Medulla oblongata (tissue), 1 donor: ENCODE measurements at regions not wholly inside any gene's neighbourhood (a gene's known extent, or its start where the extent isn't known, plus 50 kb on each side); places are given as distances from the start of the nearest gene placed in this dataset.

Experiments
- DNase-seq: peaks from one replicate; pipeline ENCODE4 v3.0.0-alpha.2; 2015; ENCODE audit errors: extremely low spot score

DNA sequence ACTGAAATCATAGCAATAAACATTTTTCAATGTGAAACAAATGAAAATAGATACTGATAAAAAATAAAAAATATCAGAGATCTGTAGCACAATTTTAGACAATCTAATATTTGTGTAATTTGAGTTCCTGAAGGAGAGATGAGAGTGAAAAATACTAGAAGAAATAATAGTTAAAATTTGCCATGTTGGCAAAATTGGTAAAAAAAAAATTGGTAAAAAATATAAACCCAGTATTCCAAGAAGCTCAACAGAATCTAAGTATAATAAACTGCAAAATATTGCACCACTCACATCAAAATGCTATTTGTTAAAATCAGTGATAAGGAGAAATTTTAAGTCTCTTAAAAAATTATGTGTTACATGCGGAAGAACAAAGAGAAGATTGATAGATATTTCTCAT lies 1680.7 kb downstream of the PCDH7 start:
- DNase-seq: no peak

DNA sequence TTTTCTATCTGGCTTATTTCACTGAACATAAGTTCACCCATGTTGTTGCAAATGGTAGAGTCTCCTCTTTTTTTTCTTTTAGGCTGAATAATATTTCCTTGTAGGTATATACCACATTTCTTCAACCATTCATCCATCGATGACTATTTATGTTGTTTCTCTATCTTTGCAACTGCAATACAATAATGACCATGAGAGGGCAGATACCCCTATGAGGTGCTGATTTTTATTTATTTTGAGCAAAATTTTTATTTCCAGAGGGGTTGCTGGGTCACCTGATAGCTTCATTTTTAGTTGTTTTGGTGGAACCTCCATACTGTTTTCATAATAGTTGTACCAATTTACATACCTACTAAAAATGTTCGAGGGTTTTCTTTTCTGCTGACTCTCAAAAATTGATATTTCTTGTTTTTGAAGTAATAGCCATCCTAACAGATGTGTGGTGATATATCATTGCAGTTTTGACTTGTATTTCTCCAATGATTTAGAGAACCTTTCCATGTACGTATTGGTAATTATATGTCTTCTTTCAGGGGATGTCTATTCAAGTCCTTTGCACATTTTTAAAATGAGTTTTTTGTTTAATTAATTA lies 1697.0 kb downstream of the PCDH7 start:
- no peak for DNase-seq

DNA sequence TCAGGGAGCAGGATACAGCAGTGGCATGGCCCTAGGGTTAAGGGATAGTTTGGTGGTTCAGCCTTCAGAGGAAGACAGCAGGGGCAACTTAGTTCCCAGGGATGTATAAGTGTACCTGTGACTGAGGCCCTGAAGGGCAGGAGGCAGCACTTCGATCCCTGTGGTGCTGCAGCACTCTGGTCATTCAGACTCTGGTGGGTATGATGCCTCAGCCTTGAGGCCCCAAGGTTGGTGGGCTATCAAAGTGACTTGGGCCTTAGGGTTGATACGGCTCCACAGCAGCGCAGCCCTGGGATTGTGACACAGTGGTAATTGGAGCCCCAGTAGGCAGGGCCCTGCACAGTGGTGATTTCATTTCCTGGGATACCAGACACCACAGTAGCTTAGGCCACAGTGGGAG lies 1703.1 kb downstream of the PCDH7 start:
- no peak for DNase-seq

DNA sequence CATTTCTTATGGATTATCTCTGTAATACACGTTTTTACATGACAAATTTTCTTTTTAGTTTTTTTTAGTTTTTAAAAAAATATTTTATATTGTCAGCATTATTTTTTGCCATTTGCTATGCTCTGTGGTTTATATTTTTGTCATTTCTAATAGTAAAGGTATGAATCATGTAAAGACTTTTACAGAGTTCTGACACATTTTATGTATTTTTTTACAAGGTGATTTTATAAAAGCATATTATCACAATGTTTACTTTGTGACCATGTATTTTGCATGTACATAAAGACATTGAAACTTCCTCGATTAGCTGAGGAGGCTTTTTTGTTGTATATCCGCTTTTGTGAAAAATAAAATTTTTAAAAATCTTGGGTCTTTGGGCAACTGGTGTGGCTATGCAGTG lies 1705.1 kb downstream of the PCDH7 start:
- DNase-seq: no peak

DNA sequence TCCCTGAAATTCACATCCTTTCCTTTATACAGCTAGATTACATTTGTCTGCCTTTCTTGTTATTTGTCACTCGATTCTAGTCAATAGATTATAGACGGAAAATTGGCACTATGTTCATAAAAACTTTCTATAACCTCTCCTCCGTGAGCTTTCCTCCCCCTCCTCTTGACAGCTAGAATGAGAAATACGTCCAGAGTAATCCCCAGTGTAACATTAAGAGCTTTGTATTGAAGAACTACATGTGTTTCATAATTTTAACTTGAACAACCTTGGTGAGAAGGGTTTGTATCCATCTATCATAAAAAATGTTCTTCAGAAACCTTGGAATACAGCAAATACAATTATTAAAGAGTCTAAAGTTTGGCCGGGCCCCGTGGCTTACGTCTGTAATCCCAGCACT lies 1707.4 kb downstream of the PCDH7 start:
- no peak for DNase-seq

DNA sequence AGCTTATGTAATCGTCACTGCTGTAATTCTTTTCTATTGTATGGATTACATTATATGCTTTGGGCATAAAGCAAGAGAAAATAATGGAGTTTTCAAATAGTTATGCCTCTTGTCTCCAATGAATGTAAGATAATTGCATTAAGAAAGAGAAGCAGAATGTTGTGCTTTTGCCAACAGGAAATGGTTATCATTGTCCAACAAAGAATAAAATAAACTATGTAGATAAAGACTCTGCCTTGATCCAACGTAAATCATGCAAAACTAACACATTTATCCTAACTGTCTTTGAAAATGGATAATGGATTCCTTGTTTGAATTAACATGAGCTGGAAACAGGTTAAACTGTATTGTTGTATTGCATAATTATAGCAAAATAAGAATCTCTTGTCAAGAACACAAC lies 1709.0 kb downstream of the PCDH7 start:
- DNase-seq: no peak

DNA sequence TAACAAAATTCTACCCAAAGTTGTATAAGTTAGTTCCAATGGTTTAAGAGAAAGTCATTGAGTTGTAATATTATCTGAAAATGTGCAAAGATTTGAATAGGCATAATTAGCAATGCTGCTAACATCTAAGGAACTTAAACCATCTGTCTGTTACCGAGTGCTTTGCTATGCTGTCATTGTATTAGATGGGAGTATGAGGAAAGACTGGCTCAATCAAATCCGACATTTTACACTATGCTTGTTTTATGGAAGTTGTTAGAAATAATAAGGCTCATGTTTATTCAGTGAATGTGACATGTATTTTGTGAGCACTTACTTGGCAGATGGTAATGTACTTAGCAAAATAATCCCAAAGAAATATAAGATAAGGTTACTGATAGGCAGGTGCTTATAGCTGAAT lies 1715.1 kb downstream of the PCDH7 start:
- no peak for DNase-seq

DNA sequence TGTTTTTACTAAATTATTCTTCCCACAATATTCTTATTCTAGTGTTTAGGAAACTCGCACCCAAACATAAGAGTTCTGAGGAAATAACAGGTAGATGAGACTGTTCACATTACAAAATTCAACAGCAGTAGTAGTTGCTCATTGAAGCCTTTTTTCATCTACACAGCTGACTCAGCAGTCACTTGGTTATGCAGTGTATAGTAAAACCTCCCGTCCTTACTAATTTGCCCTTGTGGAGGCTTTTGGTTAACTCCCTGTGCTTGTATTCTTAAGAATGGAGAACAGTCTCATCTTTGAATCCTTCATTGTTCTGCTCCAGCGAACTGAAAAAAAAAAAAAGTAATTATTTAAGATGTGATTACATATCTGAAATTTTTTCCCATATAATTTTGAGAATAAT lies 1716.6 kb downstream of the PCDH7 start:
- no peak for DNase-seq

DNA sequence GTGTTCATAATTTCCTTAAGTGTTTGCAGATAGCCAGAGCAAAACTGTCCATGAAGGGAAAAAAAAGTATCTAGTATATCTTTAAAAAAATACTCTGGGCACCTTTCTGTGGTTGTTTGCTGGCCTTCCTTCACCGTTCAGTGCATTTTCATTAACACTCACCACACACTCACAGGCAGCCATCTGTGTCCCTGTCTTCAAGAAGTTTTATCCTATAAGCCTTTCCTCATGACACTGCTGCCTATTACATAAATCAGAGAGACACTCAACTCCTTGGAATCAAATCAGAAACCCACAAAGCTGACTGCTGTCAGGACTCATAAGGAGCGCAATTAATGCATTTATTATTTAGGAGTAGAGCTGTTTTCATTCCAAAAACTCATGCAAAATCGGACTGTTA lies 1720.2 kb downstream of the PCDH7 start:
- no peak for DNase-seq

DNA sequence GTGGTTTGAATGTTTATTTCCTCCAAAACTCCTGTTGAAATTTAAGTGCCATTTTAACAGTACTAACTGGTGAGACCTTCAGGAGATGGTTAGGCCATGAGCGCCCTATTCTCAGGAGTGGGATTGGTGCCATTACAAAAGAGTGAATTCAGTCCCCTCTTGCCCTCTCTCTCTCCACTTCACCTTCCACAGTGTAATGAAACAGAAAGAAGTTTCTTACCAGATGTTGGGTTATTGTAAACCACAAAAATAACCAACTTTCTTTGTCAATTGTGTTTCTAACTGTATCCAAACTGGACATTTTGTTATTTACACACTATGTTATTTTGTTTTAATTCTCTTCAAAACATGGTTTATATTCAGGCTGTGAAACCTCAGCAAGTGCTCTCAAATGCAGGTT lies 1734.3 kb downstream of the PCDH7 start:
- DNase-seq: no peak

DNA sequence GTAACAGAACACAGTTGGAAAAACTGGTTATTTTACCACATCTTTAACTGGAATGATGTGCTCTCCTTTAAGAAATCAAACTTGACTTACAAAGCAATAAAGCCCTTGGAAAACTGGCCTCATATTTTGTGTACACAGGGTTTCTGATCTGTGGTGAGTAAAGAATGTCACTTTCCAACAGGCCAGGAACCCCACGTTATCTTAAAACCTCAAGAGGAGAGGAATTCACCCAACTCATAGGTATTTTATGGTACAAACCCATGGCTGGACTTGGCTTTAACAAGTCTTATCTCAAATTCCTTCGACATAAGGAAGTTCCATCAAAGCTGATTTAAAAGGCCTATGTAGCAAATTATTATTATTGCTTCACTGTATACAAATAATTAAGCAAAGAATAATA lies 1735.1 kb downstream of the PCDH7 start:
- DNase-seq: no peak

DNA sequence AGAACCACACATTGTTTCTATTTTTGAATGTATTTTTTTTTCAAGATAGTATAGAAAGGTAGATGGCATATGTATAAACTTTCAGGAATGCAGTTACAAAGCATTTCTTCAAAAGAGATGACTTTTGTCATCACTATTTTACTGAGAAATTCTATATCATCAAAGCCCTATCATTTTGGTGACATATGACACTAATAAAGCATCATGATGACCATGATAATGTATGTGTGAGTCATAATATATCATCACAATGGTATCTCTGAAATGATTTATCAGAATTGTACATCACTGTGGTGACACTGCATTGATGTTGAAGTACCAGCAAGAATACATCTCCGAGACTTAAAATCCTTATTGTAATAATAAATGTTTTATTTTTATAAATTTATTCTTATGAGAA lies 1740.8 kb downstream of the PCDH7 start:
- DNase-seq: no peak

DNA sequence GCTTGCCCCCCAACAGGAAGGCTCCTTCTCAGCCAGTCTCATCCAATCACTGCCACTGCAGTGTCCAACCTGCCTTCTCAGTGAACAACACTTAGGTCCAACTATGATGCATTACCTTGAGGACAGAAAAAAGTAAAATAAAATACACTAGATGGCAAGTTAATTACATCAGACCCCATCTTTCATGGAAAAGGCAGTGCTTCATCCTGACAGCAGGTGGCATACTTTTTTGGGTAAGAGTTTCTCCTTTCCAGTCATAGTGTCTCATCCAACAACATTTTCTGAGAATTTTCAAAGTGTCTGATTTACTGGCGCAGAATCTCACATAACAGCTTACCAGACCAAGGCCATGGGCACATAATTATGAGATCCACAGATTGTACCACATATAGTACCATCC lies 1742.8 kb downstream of the PCDH7 start:
- no peak for DNase-seq

DNA sequence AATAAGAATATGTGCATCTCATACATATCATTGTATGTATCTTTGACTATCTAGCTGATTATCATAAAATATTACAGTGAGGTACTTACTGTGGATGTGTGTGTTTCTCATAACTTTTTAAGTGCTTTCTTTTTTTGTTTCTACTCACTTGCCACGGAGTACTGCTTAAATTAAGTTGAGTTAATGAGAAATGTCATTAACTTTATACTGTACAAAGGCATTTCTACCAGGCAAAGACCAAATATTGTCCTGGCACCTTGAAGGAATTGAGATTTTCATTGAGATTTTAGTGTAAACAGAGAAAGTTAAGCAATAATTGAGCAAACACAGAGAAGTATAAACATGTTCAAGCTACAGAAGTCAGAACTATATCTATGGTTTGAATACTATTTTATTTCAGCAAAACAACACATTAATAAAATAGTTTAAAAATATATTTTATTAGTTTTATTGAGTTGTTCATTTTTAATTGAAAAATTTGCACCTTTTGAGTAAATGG lies 1750.0 kb downstream of the PCDH7 start:
- no peak for DNase-seq

DNA sequence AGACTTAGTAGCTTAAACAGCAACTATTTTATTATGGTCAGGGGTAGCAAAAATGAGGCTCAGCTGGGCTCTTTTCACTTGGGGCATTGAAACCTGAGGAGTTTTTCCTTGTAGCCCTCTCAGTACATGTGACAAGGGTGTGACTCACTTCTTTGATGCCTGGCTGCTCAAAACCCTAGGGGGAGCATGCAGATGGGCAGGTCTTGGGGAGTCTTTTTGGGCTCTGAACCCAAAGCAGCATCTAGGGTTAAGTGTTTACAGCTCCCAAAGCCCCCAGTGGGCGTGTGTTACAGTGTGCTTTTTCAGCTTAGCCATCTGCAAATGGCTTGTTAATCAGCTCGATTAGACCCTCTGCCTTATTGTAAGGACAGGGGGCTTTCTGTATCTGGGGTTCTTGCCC lies 1752.7 kb downstream of the PCDH7 start:
- no peak for DNase-seq

DNA sequence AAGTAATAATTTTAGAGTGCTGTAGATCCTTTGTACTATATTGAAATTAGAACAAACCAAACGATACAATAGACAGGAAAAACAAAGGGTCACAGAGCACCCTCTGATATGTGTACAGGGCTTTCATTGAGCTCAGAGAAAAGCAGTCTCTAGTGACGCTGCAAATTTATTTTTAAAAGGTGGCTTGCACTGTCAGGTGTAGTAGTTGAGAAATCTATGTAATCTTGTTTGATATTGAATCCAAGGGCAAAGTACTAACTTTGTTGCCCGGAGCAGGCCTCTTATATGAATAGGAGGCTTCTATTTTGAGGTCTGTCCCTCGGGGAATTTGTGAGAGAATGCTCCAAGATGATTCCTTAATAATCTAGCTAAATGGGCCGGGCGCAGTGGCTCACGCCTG lies 1755.5 kb downstream of the PCDH7 start:
- no peak for DNase-seq

DNA sequence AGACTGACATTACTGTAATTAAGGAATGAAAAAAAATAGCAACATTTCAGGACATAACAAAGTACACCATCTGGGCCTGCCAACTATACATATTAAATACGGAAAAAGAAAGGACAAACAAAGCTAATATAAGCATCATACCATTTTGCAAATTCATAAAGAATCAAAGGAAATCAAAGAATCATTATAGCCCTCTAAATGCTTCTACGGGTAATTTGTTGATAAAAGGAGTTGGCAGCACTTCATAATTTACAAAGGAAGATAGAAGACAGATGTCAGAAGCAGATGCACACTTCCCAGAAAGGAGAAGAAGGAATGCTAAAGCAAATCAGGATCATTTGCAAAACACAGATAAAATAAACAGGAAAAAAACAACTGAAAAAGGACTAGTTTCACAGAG lies 1757.3 kb downstream of the PCDH7 start:
- no peak for DNase-seq

DNA sequence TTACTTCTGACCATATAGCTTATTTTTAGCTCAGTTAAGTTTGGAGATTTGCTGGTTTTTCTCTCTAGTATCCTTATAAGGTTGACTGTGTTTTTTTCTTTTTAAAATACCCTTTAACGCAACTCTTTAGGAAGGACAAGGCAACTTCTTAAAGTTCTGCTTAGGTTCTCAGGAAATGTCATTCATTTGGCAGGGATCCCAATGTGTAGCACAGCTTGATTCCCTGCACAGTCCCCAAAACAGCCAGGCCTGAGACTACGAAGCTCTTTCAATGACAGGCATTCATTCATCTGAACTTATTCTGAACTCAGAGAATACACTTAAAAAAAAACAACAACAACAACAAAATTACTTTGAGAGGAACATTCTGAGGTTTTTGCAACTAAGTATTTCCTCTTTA lies 1765.8 kb downstream of the PCDH7 start:
- peak; percentile 64 for DNase-seq

DNA sequence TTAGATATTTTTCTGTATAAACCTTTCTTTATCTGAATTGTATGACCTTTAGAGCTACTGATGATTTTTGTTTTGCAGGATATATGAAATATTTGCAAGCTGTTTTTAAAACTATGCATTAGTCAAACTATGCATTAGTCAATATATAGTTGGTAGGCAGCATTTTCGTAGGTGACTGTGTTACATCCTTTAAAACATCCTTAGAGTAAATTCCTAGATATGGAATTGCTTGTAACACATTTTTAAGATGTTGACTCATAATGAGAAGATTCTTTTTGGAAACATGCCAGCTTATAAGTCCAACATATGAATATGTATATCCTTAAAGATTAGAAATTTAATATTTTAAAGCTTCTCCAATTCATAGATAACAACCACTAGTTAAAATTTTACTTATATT lies 1768.5 kb downstream of the PCDH7 start:
- DNase-seq: no peak

DNA sequence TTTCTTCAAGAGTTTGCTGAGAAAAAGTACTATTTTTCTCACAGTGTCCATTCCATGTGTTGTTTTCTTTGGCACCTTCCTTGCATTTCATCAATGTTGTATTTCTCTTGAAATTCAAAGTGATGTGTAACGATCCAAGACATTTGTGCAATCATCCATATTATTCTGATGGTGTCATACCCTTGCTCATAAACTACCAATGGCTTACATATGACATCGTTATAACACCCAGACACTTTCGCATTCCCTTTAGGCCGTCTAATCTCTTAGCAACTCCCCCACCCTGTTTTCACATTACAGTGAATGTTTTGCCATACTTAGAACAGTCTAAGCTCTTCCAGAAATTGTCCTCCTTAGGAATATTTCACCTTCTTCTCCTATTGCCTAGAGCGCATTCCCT lies 1779.0 kb downstream of the PCDH7 start:
- DNase-seq: no peak

DNA sequence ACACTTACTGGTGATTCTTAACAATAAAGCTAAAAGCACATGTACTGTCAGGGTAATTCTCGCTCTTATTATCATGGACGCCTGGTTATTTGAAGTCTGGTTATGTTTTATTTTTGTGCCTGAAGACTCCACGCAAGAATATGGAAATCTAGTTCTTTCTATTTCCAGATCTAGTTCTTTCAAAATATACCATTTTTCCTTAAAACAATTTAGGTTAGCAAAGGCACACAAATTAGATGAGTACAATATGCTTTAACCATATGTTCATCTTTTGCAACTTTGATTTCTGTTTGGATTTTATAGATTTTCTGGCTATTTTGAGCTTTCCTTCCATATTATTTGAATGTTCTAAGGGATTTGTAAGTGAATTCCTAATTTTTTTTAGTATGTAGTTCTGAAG lies 1783.1 kb downstream of the PCDH7 start:
- DNase-seq: no peak

DNA sequence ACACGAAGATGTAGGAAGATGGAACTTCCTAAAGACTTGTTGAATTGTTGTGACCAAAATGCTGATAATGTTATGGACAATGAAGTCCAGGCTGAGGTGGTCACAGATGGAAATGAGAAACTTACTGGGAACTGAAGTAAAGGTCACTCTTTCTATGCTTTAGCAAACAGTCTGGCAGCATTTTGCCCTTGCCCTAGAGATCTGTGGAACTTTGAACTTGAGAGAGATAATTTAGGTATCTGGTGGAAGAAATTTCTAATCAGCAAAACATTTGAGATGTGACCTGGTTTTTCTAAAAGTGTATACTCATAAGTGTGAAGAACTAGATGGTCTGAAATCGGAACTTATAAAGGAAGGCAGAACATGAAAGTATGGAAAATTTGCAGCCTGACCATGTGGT lies 1785.9 kb downstream of the PCDH7 start:
- no peak for DNase-seq

DNA sequence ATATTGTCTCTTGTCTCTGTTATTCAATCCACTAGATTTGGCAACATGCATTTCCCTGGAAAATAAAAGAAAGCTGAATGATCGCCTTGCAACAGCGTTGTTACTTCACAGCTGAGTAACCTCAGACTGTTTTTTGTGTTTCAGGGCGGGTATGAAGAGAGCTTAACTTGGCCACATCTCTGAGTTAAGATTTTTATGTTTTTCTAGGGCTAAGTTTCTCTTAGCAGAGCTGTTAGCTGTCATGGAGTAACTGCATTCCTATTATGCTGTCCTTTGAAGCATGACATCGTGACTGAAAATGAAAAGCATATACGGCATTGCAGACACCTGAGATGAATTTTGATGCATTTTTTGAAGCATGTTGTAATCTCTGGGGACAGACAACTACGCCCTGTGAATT lies 1798.9 kb downstream of the PCDH7 start:
- peak; percentile 3 for DNase-seq

DNA sequence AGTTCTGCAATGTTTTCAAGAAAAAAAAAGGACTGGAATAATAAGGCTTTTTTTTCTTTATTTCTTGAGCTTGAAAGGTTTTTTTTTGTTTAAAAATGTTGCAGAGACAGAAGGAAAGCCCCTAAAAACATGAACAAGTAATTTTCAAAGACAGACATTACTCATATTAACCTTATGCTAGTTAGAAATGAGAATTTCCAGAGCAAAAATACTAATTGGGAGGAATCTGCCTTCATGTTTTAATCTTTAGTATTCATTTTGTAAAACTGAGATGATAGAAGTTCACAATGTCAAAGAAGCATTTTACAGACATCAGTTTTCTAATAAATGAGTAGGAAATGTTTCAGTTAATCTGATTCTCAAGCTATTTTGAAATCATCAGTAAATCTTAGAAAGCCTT lies 1805.3 kb downstream of the PCDH7 start:
- no peak for DNase-seq

DNA sequence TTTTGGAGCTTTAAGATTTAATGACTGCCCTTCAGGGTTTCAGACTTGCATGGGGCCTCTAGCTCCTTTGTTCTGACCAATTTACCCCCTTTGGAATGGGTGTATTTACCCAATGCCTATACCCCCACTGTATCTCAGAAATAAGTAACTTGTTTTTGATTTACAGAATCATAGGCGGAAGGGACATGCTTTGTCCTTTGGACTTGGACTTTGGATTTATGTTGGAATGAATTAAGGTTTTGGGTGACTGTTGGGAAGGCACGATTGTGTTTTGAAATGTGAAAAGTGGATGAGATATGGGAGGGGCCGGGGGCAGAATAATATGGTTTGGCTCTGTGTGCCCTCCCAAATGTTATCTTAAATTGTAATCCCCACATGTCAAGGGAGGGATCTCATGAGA lies 1824.7 kb downstream of the PCDH7 start:
- no peak for DNase-seq
